ENCODE measurements at regions not wholly inside any gene's neighbourhood (a gene's known extent, or its start where the extent isn't known, plus 50 kb on each side); places are given as distances from the start of the nearest gene placed in this dataset.

- H3K36me3 ChIP-seq = no peaks in the 10 kb centered on the region
- H3K4me1 ChIP-seq = no peaks in the 10 kb centered on the region
- no peak overlapping the region for H3K4me3 ChIP-seq
- intact Hi-C loops (cut with DNase I) = no loop called here
- TF ChIP-seq CTCF (IDR thresholded peaks at IDR 0.05) = no peak
- no peak for DNase-seq
- no peak for ATAC-seq
- H3K9me3 ChIP-seq = no peaks in the 10 kb centered on the region
- H3K27ac ChIP-seq = no peak overlapping the region
- no peaks in the 10 kb centered on the region for H3K27me3 ChIP-seq
These were observed 570.3 kb upstream of the EPHA7 start for GRCh38 chr6:93989630-93990029.

GRCh38 chr6:93985953-93986352 is 566.6 kb upstream of the EPHA7 start:
- DNase-seq = no peak
- intact Hi-C loops (cut with DNase I) = no loop called here
- Histone ChIP-seq H3K4me3 (no peak overlapping the region), H3K27me3 (no peaks in the 10 kb centered on the region), H3K27ac (no peak overlapping the region), H3K9me3 (no peaks in the 10 kb centered on the region), H3K36me3 (no peaks in the 10 kb centered on the region), H3K4me1 (no peaks in the 10 kb centered on the region)
- TF ChIP-seq CTCF (IDR thresholded peaks at IDR 0.05) = no peak
- no peak for ATAC-seq

- H3K27ac ChIP-seq = no peak overlapping the region
- no peak overlapping the region for H3K4me3 ChIP-seq
- intact Hi-C loops (cut with DNase I) = no loop called here
- ATAC-seq (no peak), DNase-seq (no peak)
- no peaks in the 10 kb centered on the region for H3K4me1 ChIP-seq
- no peaks in the 10 kb centered on the region for H3K27me3 ChIP-seq
- no peaks in the 10 kb centered on the region for H3K9me3 ChIP-seq
- H3K36me3 ChIP-seq = no peaks in the 10 kb centered on the region
- TF ChIP-seq CTCF (IDR thresholded peaks at IDR 0.05) = no peak
These were observed 555.8 kb upstream of the EPHA7 start for GRCh38 chr6:93975159-93975558.

GRCh38 chr6:93974332-93974731 is 555.0 kb upstream of the EPHA7 start:
- Histone ChIP-seq H3K4me3 (no peak overlapping the region), H3K27ac (no peak overlapping the region), H3K4me1 (no peaks in the 10 kb centered on the region), H3K27me3 (no peaks in the 10 kb centered on the region), H3K36me3 (no peaks in the 10 kb centered on the region), H3K9me3 (no peaks in the 10 kb centered on the region)
- intact Hi-C loops (cut with DNase I) = no loop called here
- no peak for TF ChIP-seq CTCF (IDR thresholded peaks at IDR 0.05)
- ATAC-seq = no peak
- DNase-seq = no peak

- DNase-seq = no peak
- TF ChIP-seq CTCF (IDR thresholded peaks at IDR 0.05) = no peak
- no peak for ATAC-seq
These were observed 553.4 kb upstream of the EPHA7 start for GRCh38 chr6:93972791-93973190.

More at GRCh38 chr6:93972791-93973190, 553.4 kb upstream of the EPHA7 start:
- Histone ChIP-seq H3K27me3 (no peaks in the 10 kb centered on the region), H3K4me1 (no peaks in the 10 kb centered on the region), H3K4me3 (no peak overlapping the region), H3K36me3 (no peaks in the 10 kb centered on the region), H3K9me3 (no peaks in the 10 kb centered on the region), H3K27ac (no peak overlapping the region)
- intact Hi-C loops (cut with DNase I) = no loop called here
